Hepatocyte (in vitro differentiated cells): ENCODE measurements at regions not wholly inside any gene's neighbourhood (a gene's known extent, or its start where the extent isn't known, plus 50 kb on each side); places are given as distances from the start of the nearest gene placed in this dataset.

Experiments used
- CTCF ChIP-seq: fragments of 200-600 bp; sonication (generic); IDR thresholded peaks from 2 replicates; pipeline ENCODE4 v1.5.1; 2016; ENCODE audit warnings: antibody characterized with exemption, mild to moderate bottlenecking; ENCODE audit not compliant: poor library complexity
- EZH2 ChIP-seq: fragments of 200-600 bp; sonication (generic); IDR thresholded peaks from 2 replicates; pipeline ENCODE4 v1.6.1; 2016; ENCODE audit warnings: antibody characterized with exemption, mild to moderate bottlenecking, borderline replicate concordance
- EZH2phosphoT487 ChIP-seq: fragments of 200-600 bp; sonication (generic); IDR thresholded peaks from one replicate; pipeline ENCODE4 v1.6.1; 2018; ENCODE audit warnings: antibody characterized with exemption, mild to moderate bottlenecking, low read depth, moderate library complexity; ENCODE audit not compliant: unreplicated experiment, severe bottlenecking

GRCh38 chr15:45970542-45970941 lies 335.7 kb downstream of the SQOR start:
- TF ChIP-seq CTCF (no peak), EZH2 (no peak), EZH2phosphoT487 (no peak)
